ENCODE measurements at regions not wholly inside any gene's neighbourhood (a gene's known extent, or its start where the extent isn't known, plus 50 kb on each side); places are given as distances from the start of the nearest gene placed in this dataset.
A peak's percentile ranks its signal among the peaks of the same experiment; 100 is the strongest.

- DNase-seq, result no peak
These were observed 114.1 kb upstream of the SESN3 start for GRCh38 chr11:95344932-95345642.

GRCh38 chr11:95341221-95341620, 110.2 kb upstream of the SESN3 start:
- peak; percentile 14 for DNase-seq

GRCh38 chr11:95339086-95339901, 108.3 kb upstream of the SESN3 start:
- DNase-seq, result peak; percentile 50

- DNase-seq, result peak; percentile 88
These were observed 107.5 kb upstream of the SESN3 start for GRCh38 chr11:95338430-95338991.

GRCh38 chr11:95337972-95338429, 107.0 kb upstream of the SESN3 start:
- DNase-seq, result no peak

- peak; percentile 70 for DNase-seq
These were observed 106.4 kb upstream of the SESN3 start for GRCh38 chr11:95337175-95337957.

GRCh38 chr11:95335989-95336388, 105.0 kb upstream of the SESN3 start:
- peak; percentile 27 for DNase-seq

DNA sequence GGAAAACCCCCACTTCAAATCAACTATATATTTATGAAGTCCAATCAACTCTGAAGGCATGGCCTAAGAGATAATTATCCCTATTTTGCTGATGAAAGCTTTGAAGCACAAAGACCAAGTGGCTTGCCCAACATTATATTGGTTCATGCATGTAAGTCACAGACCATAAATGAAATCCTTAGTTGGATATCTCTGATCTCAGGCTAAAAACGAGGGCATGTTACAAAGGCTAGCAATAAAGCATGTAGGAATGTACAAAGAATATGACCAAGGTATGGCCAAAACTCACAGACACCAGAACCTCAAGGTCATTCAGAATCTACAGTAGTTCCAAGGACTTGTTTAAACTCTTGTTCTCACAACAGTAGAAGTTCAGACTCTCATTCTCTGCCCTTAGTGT, 100.2 kb upstream of the SESN3 start:
- DNase-seq, result no peak

DNA sequence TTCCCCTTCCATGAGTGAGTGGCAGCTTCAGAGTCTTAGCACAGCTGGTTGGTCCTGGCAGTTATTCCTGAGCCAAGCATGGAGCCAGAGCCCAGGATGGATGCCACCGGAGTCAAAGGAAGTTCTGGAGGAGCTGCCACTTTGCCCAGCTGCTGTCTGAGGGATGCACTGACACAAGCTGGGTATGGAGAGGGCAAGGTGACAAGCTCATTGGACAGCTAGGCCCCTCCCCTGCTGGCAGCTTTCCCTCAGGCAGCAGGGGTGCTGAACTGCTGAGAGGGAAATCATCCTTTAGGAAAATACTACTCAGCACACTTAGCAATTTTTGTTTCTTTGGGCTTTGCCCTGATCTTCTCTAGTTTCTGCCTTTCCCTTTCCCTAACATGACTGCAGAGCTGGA, 99.3 kb upstream of the SESN3 start:
- DNase-seq, result peak; percentile 50

- no peak for DNase-seq
These were observed 96.4 kb upstream of the SESN3 start for GRCh38 chr11:95327273-95327948.

- DNase-seq, result no peak
These were observed 94.8 kb upstream of the SESN3 start for GRCh38 chr11:95325777-95326258.

- DNase-seq, result no peak
These were observed 93.8 kb upstream of the SESN3 start for GRCh38 chr11:95324826-95325225.

DNA sequence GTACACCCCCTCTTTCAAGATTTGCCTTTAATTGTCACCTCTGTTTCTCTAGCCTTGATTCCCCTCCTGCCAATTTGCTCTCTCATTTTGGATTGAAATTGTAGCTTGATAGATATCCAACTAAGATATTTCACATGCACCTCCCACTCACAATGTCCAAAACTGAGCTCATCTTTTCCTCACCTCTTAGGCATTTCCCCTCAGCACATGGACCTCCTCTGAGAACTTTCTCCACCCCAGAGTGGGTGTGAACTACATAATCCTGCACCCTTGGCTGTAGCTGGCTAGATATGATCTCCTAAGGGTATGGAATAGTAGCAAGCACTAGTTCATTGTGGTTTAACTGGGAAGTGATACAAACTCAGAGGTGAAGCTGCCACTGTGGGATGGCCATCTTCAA, 91.5 kb upstream of the SESN3 start:
- DNase-seq, result peak; percentile 86

GRCh38 chr11:95318498-95318897, 87.5 kb upstream of the SESN3 start:
- DNase-seq, result no peak

DNA sequence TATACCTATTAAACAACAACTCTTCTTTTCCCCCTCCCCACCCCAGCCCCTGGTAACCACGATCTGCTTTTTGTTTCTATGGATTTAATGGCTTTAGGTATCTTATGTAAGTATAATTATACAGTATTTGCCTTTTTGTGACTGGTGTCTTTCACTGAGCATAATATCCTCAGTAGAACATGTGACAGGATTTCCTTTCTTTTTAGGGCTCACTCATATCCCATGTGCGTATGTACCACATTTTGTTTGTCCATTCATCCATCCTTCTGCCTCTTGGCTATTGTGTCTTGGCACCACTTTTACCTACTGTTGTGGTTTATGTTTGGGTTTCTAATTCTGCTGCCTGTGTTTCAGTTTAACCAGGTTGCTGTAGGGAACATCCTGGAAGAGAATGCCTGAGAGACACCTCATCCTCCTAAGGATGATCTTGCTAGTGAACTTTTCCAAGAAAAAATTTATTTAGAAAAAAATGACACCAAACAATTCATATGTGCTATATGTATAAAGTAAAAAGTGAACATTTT, 77.6 kb upstream of the SESN3 start:
- DNase-seq, result no peak

DNA sequence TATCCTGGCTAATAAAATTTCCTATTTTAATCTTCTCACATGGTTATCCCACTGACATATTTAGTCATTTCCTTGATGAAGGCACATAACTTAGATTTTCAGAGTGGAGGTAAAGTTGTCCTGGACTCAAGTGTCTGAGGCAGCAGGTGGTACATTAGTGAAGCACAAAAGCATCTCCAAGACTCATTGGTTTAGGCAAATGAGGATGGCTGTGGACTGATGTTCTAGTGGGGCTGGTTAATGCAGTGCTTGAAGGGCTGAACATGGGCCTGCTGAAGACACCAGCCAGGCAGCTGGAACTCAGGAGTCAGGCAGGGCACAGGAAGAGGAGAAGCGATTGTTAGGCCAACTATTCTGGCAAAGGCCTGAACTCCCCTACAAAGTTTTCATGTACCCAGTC, 76.3 kb upstream of the SESN3 start:
- DNase-seq, result no peak

DNA sequence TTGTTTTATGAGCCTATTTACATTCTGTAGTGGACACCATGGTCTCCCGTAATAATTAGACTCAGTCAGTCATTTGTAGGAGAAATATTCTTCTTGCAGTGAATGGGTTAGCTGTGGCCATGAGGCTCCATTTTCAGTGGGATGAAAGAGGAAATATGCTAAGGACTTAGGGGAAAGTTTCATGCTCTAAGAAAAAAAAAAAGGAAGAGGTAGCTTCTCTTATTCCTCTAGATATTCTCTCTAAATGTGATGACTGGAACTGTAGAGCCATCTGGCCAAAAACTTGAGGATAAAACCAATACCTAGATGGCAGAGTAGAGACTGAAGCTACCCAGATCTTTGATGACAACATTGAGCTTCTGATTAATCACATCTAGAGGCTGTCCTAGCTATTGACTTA, 75.8 kb upstream of the SESN3 start:
- DNase-seq, result no peak

DNA sequence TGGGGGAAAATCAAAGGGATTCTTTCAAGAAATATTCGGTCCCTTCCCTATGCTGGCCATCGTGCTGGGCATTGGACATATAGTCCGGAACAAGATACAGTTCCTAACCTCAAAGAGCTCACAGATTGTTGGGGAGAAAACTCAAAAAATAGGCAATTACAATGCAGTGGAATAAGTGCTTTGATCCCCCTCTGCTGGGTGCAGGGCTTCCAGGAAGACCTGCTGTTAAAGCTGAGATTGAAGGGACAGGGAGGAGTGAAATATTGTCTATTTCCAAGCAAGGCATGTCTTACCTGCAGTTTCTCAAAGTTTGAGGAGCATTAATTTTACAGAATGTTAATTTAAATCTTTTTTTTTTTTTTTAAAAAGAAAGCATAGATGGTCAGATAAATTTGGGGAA, 75.1 kb upstream of the SESN3 start:
- DNase-seq, result no peak

DNA sequence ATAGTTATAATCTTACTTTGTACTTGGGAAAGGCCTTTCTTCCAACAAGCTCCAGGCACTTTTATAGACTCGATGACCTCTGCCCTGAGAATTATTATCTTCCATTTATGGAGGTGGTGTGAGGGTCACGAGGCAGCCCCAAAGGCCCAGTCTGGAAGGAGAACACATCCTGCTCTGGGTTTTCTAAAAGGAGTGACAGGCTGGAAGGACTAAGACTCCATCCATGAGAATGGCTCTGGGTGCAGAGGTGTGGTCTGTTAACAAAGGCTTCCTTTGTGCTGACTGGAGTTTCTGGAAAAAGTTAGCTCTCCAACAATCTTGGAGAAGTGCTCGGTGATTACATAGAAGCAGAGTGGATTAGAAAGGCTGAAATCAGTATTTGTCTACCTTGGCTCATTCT, 74.7 kb upstream of the SESN3 start:
- no peak for DNase-seq

GRCh38 chr11:95304777-95305176, 73.8 kb upstream of the SESN3 start:
- DNase-seq, result no peak

DNA sequence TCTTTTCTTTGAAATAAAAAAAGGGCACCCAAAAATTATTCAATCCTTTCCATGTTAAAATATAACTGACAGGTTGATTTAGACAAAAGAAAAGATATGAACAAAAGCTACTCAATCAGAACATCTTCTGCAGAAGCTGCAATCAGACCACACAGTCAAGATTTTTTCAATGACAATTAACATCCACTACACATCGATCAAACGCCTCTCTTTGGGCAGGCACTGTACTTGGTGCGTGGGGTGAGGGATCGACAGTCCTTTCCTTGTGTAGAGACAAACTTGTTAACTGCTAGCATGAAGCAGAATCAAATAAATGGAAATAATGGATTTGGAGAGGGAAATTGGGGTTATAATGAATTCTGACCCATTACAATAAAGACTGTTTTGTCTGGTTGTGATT, 71.2 kb upstream of the SESN3 start:
- no peak for DNase-seq

DNA sequence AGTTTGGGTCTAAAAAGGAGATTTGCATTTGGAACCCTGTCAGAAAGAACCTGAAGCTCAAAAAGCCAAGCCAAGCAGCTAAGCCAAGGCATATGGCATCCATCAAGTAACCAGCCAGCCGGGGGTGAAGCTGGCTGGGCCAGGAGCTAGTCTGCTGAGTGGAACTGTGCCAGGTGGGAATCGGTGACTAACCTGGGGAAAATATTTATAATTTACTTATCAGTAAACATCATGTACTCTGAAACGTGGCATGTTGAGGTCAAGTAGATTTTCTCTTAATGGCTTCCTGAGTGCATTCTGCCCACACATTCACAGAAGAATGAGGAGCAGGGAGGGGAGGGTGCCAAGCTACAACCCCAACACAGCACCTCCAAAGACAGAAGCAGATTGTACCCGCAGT, 70.5 kb upstream of the SESN3 start:
- DNase-seq, result no peak

Data from fibroblast of skin of scalp (primary cell).